Transverse colon (tissue), 3 donors: ENCODE measurements at regions not wholly inside any gene's neighbourhood (a gene's known extent, or its start where the extent isn't known, plus 50 kb on each side); places are given as distances from the start of the nearest gene placed in this dataset.

ENCODE experiments used
- POLR2A ChIP-seq: fragments of 450-650 bp; IDR thresholded peaks from one replicate; pipeline ENCODE4 v1.6.1; 2016; ENCODE audit warnings: antibody characterized with exemption, mild to moderate bottlenecking, moderate library complexity
- TF ChIP-seq, protein P1 (sequence below), 5 experiments: fragments of 200-600 bp in 3 of 5; fragments of 450-650 bp in 2 of 5; sonication (generic) in 3 of 5; IDR thresholded peaks; 1 replicate in 2 of 5; 2 replicates in 3 of 5; pipeline ENCODE4 v1.5.1; 2016 to 2017; ENCODE audit warnings: antibody characterized with exemption in 5 of 5, inconsistent platforms in 3 of 5, mild to moderate bottlenecking in 2 of 5, moderate library complexity in 1 of 5

DNA sequence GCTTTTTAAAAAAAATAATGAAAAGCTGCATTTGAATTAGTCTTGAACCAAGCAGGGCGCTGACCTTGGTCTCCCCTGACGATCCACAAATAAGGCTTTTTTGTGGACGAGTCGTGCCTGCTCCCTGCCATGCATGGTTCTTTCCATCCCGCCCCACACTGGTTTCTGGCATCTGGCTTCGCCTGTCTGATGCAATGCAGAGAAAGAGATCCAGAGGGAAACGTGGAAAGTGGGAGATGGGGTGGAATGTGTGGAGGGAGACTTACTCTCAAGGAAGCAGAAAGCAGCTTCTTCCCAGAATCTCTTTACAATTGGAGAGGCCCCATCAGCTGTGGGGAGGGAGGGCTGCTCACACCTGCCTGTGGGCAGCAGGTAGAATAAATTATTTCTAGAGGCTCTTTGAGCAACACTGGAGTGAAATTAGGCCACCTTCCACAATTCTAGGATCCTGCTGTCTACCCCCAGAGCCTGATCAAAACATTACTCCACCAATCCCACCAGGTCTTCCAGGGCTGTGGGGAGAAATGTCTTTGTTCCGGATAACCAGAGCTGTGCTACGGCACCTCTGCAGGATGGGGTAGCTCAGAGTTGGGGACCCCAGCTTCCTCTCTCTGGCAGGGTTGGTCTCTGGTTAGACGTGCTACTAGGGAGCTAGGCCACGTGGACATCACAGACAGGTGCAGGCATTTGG is 183.5 kb downstream of the UQCRFS1 start:
- TF ChIP-seq, protein P1, sequence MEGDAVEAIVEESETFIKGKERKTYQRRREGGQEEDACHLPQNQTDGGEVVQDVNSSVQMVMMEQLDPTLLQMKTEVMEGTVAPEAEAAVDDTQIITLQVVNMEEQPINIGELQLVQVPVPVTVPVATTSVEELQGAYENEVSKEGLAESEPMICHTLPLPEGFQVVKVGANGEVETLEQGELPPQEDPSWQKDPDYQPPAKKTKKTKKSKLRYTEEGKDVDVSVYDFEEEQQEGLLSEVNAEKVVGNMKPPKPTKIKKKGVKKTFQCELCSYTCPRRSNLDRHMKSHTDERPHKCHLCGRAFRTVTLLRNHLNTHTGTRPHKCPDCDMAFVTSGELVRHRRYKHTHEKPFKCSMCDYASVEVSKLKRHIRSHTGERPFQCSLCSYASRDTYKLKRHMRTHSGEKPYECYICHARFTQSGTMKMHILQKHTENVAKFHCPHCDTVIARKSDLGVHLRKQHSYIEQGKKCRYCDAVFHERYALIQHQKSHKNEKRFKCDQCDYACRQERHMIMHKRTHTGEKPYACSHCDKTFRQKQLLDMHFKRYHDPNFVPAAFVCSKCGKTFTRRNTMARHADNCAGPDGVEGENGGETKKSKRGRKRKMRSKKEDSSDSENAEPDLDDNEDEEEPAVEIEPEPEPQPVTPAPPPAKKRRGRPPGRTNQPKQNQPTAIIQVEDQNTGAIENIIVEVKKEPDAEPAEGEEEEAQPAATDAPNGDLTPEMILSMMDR (IDR thresholded peaks at IDR 0.05) = no peak
- no peak for TF ChIP-seq POLR2A
